Lower lobe of right lung (tissue), 2 donors: ENCODE measurements at regions not wholly inside any gene's neighbourhood (a gene's known extent, or its start where the extent isn't known, plus 50 kb on each side); places are given as distances from the start of the nearest gene placed in this dataset.

Source experiments
- ATAC-seq, 2 donors: fragments of 200-7000 bp; cut with Tn5 transposase; one replicate each; pipeline ENCODE4 v1.9.1; 2020 to 2022; ENCODE audit warnings: mild to moderate bottlenecking in 2 of 2, moderate library complexity in 2 of 2
- DNase-seq: peaks from one replicate; pipeline ENCODE4 v3.0.0-alpha.2; 2020
- H3K27ac ChIP-seq: fragments of 200-600 bp; one replicate; pipeline ENCODE4 v1.8.0; 2022
- H3K27me3 ChIP-seq: fragments of 200-600 bp; one replicate; pipeline ENCODE4 v1.8.0; 2022; ENCODE audit warnings: low read depth
- H3K36me3 ChIP-seq: fragments of 200-600 bp; one replicate; pipeline ENCODE4 v1.8.0; 2022; ENCODE audit warnings: mild to moderate bottlenecking
- H3K4me1 ChIP-seq: fragments of 200-600 bp; one replicate; pipeline ENCODE4 v1.8.0; 2022
- H3K4me3 ChIP-seq: fragments of 200-600 bp; one replicate; pipeline ENCODE4 v1.8.0; 2022; ENCODE audit warnings: mild to moderate bottlenecking
- H3K9me3 ChIP-seq: fragments of 200-600 bp; one replicate; pipeline ENCODE4 v1.8.0; 2022
- CTCF ChIP-seq: fragments of 200-600 bp; IDR thresholded peaks from one replicate; pipeline ENCODE4 v1.8.0; 2022; ENCODE audit warnings: antibody characterized with exemption, mild to moderate bottlenecking
- intact Hi-C: fragments of 100-400 bp; cut with DNase I; formaldehyde crosslinking; loops from one replicate; pipeline ENCODE4 v1.11.0; 2022
- donor health status: DM: no; HTN: yes; CAD: no; lungs with severe emphysema.

GRCh38 chr7:126215785-126216184 lies 1037.0 kb downstream of the GRM8 start:
- no peak overlapping the region for H3K4me3 ChIP-seq
- no peak overlapping the region for H3K27ac ChIP-seq
- intact Hi-C loops: no loop called here
- H3K4me1 ChIP-seq: no peaks in the 10 kb centered on the region
- no peak for TF ChIP-seq CTCF
- no peak for DNase-seq
- no peak for ATAC-seq
- H3K9me3 ChIP-seq: peaks cover 6% of the 10 kb centered on the region
- H3K36me3 ChIP-seq: no peaks in the 10 kb centered on the region
- H3K27me3 ChIP-seq: no peaks in the 10 kb centered on the region

- DNase-seq: no peak
These were observed 1038.9 kb downstream of the GRM8 start for GRCh38 chr7:126213876-126214275.

GRCh38 chr7:126211875-126212274 lies 1040.9 kb downstream of the GRM8 start:
- Histone ChIP-seq H3K9me3 (no peaks in the 10 kb centered on the region), H3K27me3 (no peaks in the 10 kb centered on the region), H3K27ac (no peak overlapping the region), H3K36me3 (no peaks in the 10 kb centered on the region), H3K4me1 (no peaks in the 10 kb centered on the region), H3K4me3 (no peak overlapping the region)
- no peak for TF ChIP-seq CTCF
- DNase-seq (no peak), ATAC-seq (no peak)
- intact Hi-C loops: no loop called here

More at GRCh38 chr7:126213876-126214275, 1038.9 kb downstream of the GRM8 start:
- intact Hi-C loops: no loop called here
- no peak overlapping the region for H3K4me3 ChIP-seq
- H3K36me3 ChIP-seq: no peaks in the 10 kb centered on the region
- no peaks in the 10 kb centered on the region for H3K27me3 ChIP-seq
- H3K9me3 ChIP-seq: no peaks in the 10 kb centered on the region
- no peak for TF ChIP-seq CTCF
- no peak overlapping the region for H3K27ac ChIP-seq
- no peaks in the 10 kb centered on the region for H3K4me1 ChIP-seq
- no peak for ATAC-seq

DNA sequence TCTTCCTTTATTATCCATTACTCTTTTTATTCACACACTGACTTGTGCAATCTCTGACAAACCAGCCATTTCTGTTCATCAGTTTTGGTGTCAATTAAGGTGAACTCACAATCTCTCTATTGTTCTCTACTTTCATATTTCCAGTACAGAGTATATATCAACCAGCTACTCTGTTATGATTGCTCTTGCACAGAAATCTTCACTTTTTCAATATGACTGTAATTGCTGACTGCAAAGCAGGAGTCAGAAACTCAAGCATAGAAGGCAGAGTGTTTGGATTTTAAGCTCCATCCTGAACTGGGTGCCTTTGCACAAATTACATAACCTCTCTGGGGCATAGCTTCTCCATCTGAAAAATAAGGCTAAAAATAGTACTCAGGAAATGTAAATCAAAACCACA lies 1042.0 kb downstream of the GRM8 start:
- Histone ChIP-seq H3K27ac (no peak overlapping the region), H3K27me3 (no peaks in the 10 kb centered on the region), H3K4me3 (no peak overlapping the region), H3K4me1 (no peaks in the 10 kb centered on the region), H3K9me3 (no peaks in the 10 kb centered on the region), H3K36me3 (no peaks in the 10 kb centered on the region)
- TF ChIP-seq CTCF: no peak
- intact Hi-C loops: no loop called here
- ATAC-seq: no peak
- no peak for DNase-seq

DNA sequence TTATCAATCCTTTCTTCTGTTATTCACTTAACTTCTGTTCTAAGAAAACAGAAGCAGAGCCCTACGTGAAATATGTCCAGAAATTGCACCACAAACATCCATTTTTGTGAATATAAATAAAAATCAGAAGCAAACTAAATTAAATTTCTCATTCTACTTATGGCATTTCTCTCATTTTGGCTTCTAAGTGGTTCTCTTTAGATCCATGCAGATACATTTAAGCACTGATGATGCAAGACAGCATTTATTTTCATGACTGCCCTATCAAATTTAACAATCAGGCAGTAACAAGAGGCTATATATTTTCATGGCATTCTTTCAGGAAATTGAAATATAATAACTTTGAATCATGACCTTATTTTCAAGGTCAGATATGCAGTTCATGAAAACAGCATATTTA lies 1049.6 kb downstream of the GRM8 start:
- no peaks in the 10 kb centered on the region for H3K9me3 ChIP-seq
- no peak for ATAC-seq
- H3K4me3 ChIP-seq: no peak overlapping the region
- no peak overlapping the region for H3K27ac ChIP-seq
- H3K36me3 ChIP-seq: no peaks in the 10 kb centered on the region
- TF ChIP-seq CTCF: no peak
- DNase-seq: no peak
- H3K27me3 ChIP-seq: no peaks in the 10 kb centered on the region
- no peaks in the 10 kb centered on the region for H3K4me1 ChIP-seq
- intact Hi-C loops: no loop called here

DNA sequence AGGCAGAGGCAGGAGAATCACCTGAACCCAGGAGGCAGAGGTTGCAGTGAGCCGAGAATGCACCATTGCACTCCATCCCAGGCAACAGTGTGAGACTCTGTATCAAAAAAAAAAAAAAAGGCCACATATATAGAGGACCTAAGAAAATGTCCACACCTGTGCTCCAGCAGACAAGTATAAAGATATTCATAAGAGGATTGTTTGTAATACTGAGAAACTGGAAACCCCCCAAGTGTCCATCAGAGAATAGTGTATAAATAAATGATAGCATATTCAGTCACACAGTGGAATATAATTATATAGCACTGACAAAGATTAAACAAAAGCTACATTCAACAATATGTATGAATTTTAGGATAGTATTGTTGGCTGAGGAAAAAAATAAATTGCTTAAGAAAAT lies 1050.6 kb downstream of the GRM8 start:
- H3K4me3 ChIP-seq: no peak overlapping the region
- H3K4me1 ChIP-seq: no peaks in the 10 kb centered on the region
- intact Hi-C loops: no loop called here
- H3K9me3 ChIP-seq: no peaks in the 10 kb centered on the region
- ATAC-seq (no peak), DNase-seq (no peak)
- no peaks in the 10 kb centered on the region for H3K27me3 ChIP-seq
- TF ChIP-seq CTCF: no peak
- no peaks in the 10 kb centered on the region for H3K36me3 ChIP-seq
- H3K27ac ChIP-seq: no peak overlapping the region
